Osteocyte (in vitro differentiated cells): ENCODE measurements at regions not wholly inside any gene's neighbourhood (a gene's known extent, or its start where the extent isn't known, plus 50 kb on each side); places are given as distances from the start of the nearest gene placed in this dataset.

ENCODE experiments used
- DNase-seq: peaks from one replicate; pipeline ENCODE4 v3.0.0; 2021; ENCODE audit warnings: mixed read lengths; ENCODE audit not compliant: unreplicated experiment; ENCODE audit errors: extremely low spot score
- H3K27ac Mint-ChIP-seq: one replicate; pipeline ENCODE4 v1.8.0; 2021; ENCODE audit warnings: mild to moderate bottlenecking, mixed read lengths; ENCODE audit not compliant: unreplicated experiment
- H3K27me3 Mint-ChIP-seq: one replicate; pipeline ENCODE4 v1.8.0; 2021; ENCODE audit warnings: mixed read lengths; ENCODE audit not compliant: unreplicated experiment
- H3K36me3 Mint-ChIP-seq: one replicate; pipeline ENCODE4 v1.8.0; 2021; ENCODE audit warnings: mixed read lengths; ENCODE audit not compliant: unreplicated experiment
- H3K4me1 Mint-ChIP-seq: one replicate; pipeline ENCODE4 v1.8.0; 2021; ENCODE audit warnings: mixed read lengths; ENCODE audit not compliant: unreplicated experiment
- H3K4me3 Mint-ChIP-seq: one replicate; pipeline ENCODE4 v1.8.0; 2021; ENCODE audit warnings: mild to moderate bottlenecking, moderate library complexity, mixed read lengths; ENCODE audit not compliant: unreplicated experiment
- H3K9me3 Mint-ChIP-seq: one replicate; pipeline ENCODE4 v1.8.0; 2021; ENCODE audit warnings: mixed read lengths; ENCODE audit not compliant: unreplicated experiment
- CTCF ChIP-seq: fragments of 200-600 bp; sonication (generic); IDR thresholded peaks from 2 replicates; pipeline ENCODE4 v1.5.0; 2021; ENCODE audit warnings: antibody characterized with exemption, mild to moderate bottlenecking, moderate library complexity

GRCh38 chr5:9786380-9787360 is 156.5 kb upstream of the TAS2R1 start:
- TF ChIP-seq CTCF, result no peak
- Mint-ChIP-seq H3K9me3 (no peaks in the 10 kb centered on the region), H3K27ac (no peak overlapping the region), H3K4me1 (peaks cover 12% of the 10 kb centered on the region), H3K4me3 (no peak overlapping the region), H3K36me3 (no peaks in the 10 kb centered on the region), H3K27me3 (peaks cover 12% of the 10 kb centered on the region)
- no peak for DNase-seq

GRCh38 chr5:9785751-9786150 is 155.6 kb upstream of the TAS2R1 start:
- Mint-ChIP-seq H3K27ac (no peak overlapping the region), H3K4me3 (no peak overlapping the region), H3K27me3 (peaks cover 12% of the 10 kb centered on the region), H3K36me3 (no peaks in the 10 kb centered on the region), H3K9me3 (no peaks in the 10 kb centered on the region), H3K4me1 (peaks cover 15% of the 10 kb centered on the region)
- TF ChIP-seq CTCF, result no peak
- no peak for DNase-seq

GRCh38 chr5:9784231-9784630 is 154.1 kb upstream of the TAS2R1 start:
- H3K27me3 Mint-ChIP-seq, result peaks cover 12% of the 10 kb centered on the region
- H3K27ac Mint-ChIP-seq, result no peak overlapping the region
- no peak for DNase-seq
- TF ChIP-seq CTCF, result no peak
- H3K4me3 Mint-ChIP-seq, result no peak overlapping the region
- peaks cover 7% of the 10 kb centered on the region for H3K9me3 Mint-ChIP-seq
- H3K4me1 Mint-ChIP-seq, result peaks cover 15% of the 10 kb centered on the region
- no peaks in the 10 kb centered on the region for H3K36me3 Mint-ChIP-seq

- Mint-ChIP-seq H3K27ac (no peak overlapping the region), H3K27me3 (peaks cover 9% of the 10 kb centered on the region), H3K4me3 (no peak overlapping the region), H3K36me3 (no peaks in the 10 kb centered on the region), H3K9me3 (peaks cover 7% of the 10 kb centered on the region), H3K4me1 (peaks cover 15% of the 10 kb centered on the region)
- DNase-seq, result no peak
- TF ChIP-seq CTCF, result no peak
Observed at GRCh38 chr5:9782826-9783560, 152.8 kb upstream of the TAS2R1 start.

- Mint-ChIP-seq H3K27ac (no peak overlapping the region), H3K4me3 (no peak overlapping the region), H3K27me3 (peaks cover 2% of the 10 kb centered on the region), H3K9me3 (peaks cover 7% of the 10 kb centered on the region), H3K4me1 (peaks cover 15% of the 10 kb centered on the region), H3K36me3 (no peaks in the 10 kb centered on the region)
- no peak for TF ChIP-seq CTCF
- DNase-seq, result no peak
Observed at GRCh38 chr5:9781890-9782289, 151.7 kb upstream of the TAS2R1 start.
